HK-2 (cell line): ENCODE measurements at regions not wholly inside any gene's neighbourhood (a gene's known extent, or its start where the extent isn't known, plus 50 kb on each side); places are given as distances from the start of the nearest gene placed in this dataset.

Experiments
- DNase-seq: peaks from one replicate; pipeline ENCODE4 v3.0.0-alpha.2; 2018; ENCODE audit not compliant: unreplicated experiment

DNA sequence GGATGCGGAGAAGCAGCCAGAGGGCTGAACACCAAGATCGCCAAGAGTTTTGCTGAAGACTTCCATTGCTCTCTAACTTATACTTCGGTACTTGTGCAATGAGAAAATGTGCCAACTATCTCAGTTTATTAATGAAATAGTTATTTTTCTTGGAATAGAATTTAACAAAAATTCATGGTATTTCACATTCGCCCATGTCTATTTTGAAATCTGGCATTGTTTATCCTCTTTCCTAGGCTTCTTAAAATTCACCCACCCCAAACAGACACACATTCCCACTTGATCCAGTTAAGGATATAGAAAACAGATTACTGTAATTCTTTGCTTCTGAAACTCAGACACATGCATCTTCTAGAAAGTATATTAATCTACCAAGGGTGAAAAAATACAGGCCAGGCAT lies 56.3 kb upstream of the ADAMTS5 start:
- no peak for DNase-seq

GRCh38 chr21:27021801-27022200 lies 54.9 kb upstream of the ADAMTS5 start:
- DNase-seq = no peak

DNA sequence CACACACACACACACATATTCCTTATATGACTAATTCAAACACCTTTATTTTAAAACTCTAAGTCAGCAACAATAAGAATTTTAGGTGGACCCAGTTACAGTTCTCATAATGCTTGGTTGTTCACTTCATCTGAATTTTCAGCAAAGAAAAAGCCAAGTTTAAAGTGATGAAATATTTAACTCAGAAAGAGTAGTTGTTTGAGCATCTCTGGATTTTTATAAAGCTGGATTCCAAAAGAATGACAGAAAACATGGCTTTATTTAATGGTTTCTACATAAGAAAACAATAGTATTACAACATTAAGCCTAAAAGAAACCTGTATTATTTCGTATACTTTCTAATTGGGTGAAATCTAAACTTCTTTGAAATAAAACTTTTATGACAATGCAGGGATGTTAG lies 54.2 kb upstream of the ADAMTS5 start:
- DNase-seq = no peak

- no peak for DNase-seq
These were observed 50.4 kb upstream of the ADAMTS5 start for GRCh38 chr21:27017246-27017645.
